H1 (cell line): ENCODE measurements at regions not wholly inside any gene's neighbourhood (a gene's known extent, or its start where the extent isn't known, plus 50 kb on each side); places are given as distances from the start of the nearest gene placed in this dataset.

Source experiments
- ASH2L ChIP-seq: fragments of 200-600, 300-600 bp; sonication (generic); IDR thresholded peaks from one replicate; pipeline ENCODE4 v1.7.1; 2017; ENCODE audit warnings: low read length
- CEBPB ChIP-seq: IDR thresholded peaks from 2 replicates; pipeline ENCODE4 v1.6.1; 2012; ENCODE audit warnings: low read depth, low read length
- EP300 ChIP-seq, 2 experiments: IDR thresholded peaks; 1 replicate in 1 of 2; 2 replicates in 1 of 2; pipeline ENCODE4 v1.6.1; 2011 to 2012; ENCODE audit warnings: low read depth in 2 of 2, low read length in 2 of 2, mild to moderate bottlenecking in 2 of 2, borderline replicate concordance in 1 of 2, inconsistent platforms in 1 of 2, moderate library complexity in 1 of 2
- KDM5A ChIP-seq: fragments of 200-600 bp; IDR thresholded peaks from 2 replicates; pipeline ENCODE4 v1.7.1; 2012; ENCODE audit warnings: mild to moderate bottlenecking, low read length, inconsistent platforms, mixed read lengths
- TAF1 ChIP-seq: IDR thresholded peaks from 2 replicates; pipeline ENCODE4 v1.6.1; 2011; ENCODE audit warnings: mild to moderate bottlenecking, low read depth, low read length
- TF ChIP-seq, protein P1 (sequence below), 3 experiments: IDR thresholded peaks; 1 replicate in 2 of 3; 2 replicates in 1 of 3; pipeline versions ENCODE4 v1.5.1 to v1.6.1; 2011; ENCODE audit warnings: low read length in 3 of 3, mild to moderate bottlenecking in 3 of 3, inconsistent platforms in 2 of 3, low read depth in 1 of 3, moderate library complexity in 1 of 3; ENCODE audit not compliant: insufficient read depth in 1 of 3; ENCODE audit errors: control extremely low read depth in 1 of 3

DNA sequence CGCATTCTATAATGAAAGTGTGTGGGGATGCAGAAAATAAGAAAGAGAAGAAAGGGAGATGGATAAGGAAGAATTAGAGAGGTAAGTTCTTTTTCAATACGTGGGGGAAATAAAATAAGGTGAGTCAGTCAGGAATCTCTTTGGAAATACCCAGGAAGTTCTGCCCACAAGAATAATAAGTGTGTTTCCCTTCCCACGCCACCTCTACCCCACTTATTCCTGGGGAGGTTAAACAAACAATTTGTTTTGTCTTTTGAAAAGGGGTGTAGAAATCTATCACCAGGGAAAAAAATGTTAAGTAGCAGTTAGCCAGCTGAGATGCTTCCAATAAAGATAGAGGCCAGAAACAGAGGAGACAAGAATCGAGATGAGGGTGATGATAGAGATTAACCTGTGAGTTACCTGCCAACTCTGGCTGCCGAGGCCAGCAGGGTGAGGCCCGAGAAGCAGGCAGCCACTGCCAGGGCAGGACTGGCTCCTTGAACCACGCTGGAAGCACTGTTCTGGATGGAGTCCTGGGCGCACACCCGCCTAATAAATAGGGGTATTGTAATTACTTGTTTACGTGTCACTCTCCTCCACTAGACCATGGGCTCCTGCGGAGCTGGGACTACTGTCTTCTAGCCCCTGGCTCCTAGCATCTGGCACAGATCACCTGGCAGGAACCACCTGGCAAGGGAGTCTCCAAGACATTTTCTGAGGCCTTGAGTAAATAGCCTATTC lies 191.3 kb downstream of the FGFR2 start:
- TF ChIP-seq CEBPB (no peak), EP300 (IDR thresholded peaks at IDR 0.05; ENCODE audit: borderline replicate concordance in 1 of 2, low read depth in 2 of 2, low read length in 2 of 2) (no peak), ASH2L (no peak), TAF1 (no peak), KDM5A (no peak)
- TF ChIP-seq, protein P1, sequence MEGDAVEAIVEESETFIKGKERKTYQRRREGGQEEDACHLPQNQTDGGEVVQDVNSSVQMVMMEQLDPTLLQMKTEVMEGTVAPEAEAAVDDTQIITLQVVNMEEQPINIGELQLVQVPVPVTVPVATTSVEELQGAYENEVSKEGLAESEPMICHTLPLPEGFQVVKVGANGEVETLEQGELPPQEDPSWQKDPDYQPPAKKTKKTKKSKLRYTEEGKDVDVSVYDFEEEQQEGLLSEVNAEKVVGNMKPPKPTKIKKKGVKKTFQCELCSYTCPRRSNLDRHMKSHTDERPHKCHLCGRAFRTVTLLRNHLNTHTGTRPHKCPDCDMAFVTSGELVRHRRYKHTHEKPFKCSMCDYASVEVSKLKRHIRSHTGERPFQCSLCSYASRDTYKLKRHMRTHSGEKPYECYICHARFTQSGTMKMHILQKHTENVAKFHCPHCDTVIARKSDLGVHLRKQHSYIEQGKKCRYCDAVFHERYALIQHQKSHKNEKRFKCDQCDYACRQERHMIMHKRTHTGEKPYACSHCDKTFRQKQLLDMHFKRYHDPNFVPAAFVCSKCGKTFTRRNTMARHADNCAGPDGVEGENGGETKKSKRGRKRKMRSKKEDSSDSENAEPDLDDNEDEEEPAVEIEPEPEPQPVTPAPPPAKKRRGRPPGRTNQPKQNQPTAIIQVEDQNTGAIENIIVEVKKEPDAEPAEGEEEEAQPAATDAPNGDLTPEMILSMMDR (IDR thresholded peaks at IDR 0.05; ENCODE audit: control extremely low read depth in 1 of 3, insufficient read depth in 1 of 3, low read depth in 1 of 3, low read length in 3 of 3) = no peak
